Endothelial cell of umbilical vein (primary cell): ENCODE measurements at regions not wholly inside any gene's neighbourhood (a gene's known extent, or its start where the extent isn't known, plus 50 kb on each side); places are given as distances from the start of the nearest gene placed in this dataset.

Experiments used
- EZH2 ChIP-seq: IDR thresholded peaks from 2 replicates; pipeline ENCODE4 v1.6.1; 2012; ENCODE audit warnings: borderline replicate concordance, low read depth, mild to moderate bottlenecking, moderate library complexity, low read length, inconsistent platforms; ENCODE audit not compliant: severe bottlenecking
- JUN ChIP-seq: IDR thresholded peaks from 2 replicates; pipeline ENCODE4 v1.6.1; 2011; ENCODE audit warnings: borderline replicate concordance, low read depth; ENCODE audit not compliant: insufficient read length, insufficient read depth
- POLR2A ChIP-seq: IDR thresholded peaks from 2 replicates; pipeline ENCODE4 v1.6.1; 2012; ENCODE audit warnings: low read depth, mild to moderate bottlenecking, control low read depth, low read length
- POLR2AphosphoS5 ChIP-seq: IDR thresholded peaks from 2 replicates; pipeline ENCODE4 v1.6.1; 2012; ENCODE audit warnings: low read depth, mild to moderate bottlenecking, control low read depth, low read length, moderate library complexity; ENCODE audit not compliant: insufficient read depth
- TF ChIP-seq, protein P1 (sequence below), 2 donors: IDR thresholded peaks; 1 replicate in 1 of 2; 2 replicates in 1 of 2; pipeline ENCODE4 v1.5.1; 2011; ENCODE audit warnings: low read length in 2 of 2, mild to moderate bottlenecking in 2 of 2, moderate library complexity in 2 of 2, control low read depth in 1 of 2, inconsistent platforms in 1 of 2, low read depth in 1 of 2; ENCODE audit not compliant: insufficient read depth in 1 of 2; ENCODE audit errors: extremely low read depth in 1 of 2

DNA sequence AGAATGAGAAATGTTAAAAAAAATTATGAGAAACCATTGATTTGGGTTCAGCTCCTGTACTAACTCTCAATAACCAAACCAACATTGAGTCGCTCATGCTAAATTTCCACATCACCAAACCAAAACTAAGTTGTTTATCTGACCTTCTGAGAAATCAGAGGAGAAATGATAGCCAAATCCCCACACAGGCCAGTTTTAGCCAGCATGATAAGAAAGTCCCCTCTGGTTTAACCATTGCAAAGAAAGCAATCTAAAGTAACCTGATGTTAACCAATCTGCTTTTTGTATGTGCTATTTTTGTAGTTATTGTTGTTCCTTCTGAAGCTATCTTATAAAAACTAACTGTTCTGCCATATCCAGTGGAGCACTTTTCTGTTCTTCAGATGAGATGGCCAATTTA lies 599.7 kb downstream of the SLC16A7 start:
- TF ChIP-seq, protein P1, sequence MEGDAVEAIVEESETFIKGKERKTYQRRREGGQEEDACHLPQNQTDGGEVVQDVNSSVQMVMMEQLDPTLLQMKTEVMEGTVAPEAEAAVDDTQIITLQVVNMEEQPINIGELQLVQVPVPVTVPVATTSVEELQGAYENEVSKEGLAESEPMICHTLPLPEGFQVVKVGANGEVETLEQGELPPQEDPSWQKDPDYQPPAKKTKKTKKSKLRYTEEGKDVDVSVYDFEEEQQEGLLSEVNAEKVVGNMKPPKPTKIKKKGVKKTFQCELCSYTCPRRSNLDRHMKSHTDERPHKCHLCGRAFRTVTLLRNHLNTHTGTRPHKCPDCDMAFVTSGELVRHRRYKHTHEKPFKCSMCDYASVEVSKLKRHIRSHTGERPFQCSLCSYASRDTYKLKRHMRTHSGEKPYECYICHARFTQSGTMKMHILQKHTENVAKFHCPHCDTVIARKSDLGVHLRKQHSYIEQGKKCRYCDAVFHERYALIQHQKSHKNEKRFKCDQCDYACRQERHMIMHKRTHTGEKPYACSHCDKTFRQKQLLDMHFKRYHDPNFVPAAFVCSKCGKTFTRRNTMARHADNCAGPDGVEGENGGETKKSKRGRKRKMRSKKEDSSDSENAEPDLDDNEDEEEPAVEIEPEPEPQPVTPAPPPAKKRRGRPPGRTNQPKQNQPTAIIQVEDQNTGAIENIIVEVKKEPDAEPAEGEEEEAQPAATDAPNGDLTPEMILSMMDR (IDR thresholded peaks at IDR 0.05; ENCODE audit: extremely low read depth in 1 of 2, insufficient read depth in 1 of 2, low read depth in 1 of 2, low read length in 2 of 2), result no peak
- TF ChIP-seq POLR2AphosphoS5, result no peak
- no peak for TF ChIP-seq JUN
- TF ChIP-seq EZH2, result no peak
- TF ChIP-seq POLR2A, result no peak
